HCT116 (cell line): ENCODE measurements at regions not wholly inside any gene's neighbourhood (a gene's known extent, or its start where the extent isn't known, plus 50 kb on each side); places are given as distances from the start of the nearest gene placed in this dataset.

Experiments used
- CTCF ChIP-seq, 3 experiments: fragments of 200-600 bp in 1 of 3; sonication (generic) in 1 of 3; IDR thresholded peaks in 2 of 3; conservative IDR thresholded peaks in 1 of 3; 2 replicates each; pipeline ENCODE4 v1.5.1; 2012 to 2017; ENCODE audit warnings: low read depth in 2 of 3, low read length in 2 of 3, antibody characterized with exemption in 1 of 3, borderline replicate concordance in 1 of 3, control low read depth in 1 of 3, mild to moderate bottlenecking in 1 of 3, mixed read lengths in 1 of 3, mixed run types in 1 of 3, moderate library complexity in 1 of 3; ENCODE audit not compliant: insufficient read depth in 1 of 3
- ELF1 ChIP-seq: IDR thresholded peaks from 2 replicates; pipeline ENCODE4 v1.6.1; 2012; ENCODE audit warnings: low read depth, borderline replicate concordance
- EZH2 ChIP-seq: fragments of 200-600 bp; sonication (generic); IDR thresholded peaks from 2 replicates; pipeline ENCODE4 v1.6.1; 2017; ENCODE audit warnings: antibody characterized with exemption, mixed run types
- MAX ChIP-seq: IDR thresholded peaks from 2 replicates; pipeline ENCODE4 v1.6.1; 2012
- POLR2A ChIP-seq: IDR thresholded peaks from 2 replicates; pipeline ENCODE4 v1.7.0; 2011; ENCODE audit warnings: borderline replicate concordance; ENCODE audit not compliant: insufficient read depth, insufficient read length; ENCODE audit errors: extremely low read depth
- POLR2AphosphoS5 ChIP-seq: IDR thresholded peaks from 2 replicates; pipeline ENCODE4 v1.6.1; 2011; ENCODE audit warnings: mild to moderate bottlenecking, low read depth, low read length, moderate library complexity
- SIN3A ChIP-seq: IDR thresholded peaks from 2 replicates; pipeline ENCODE4 v1.6.1; 2012; ENCODE audit warnings: low read depth
- ZFX ChIP-seq: fragments of 450-650 bp; IDR thresholded peaks from 2 replicates; pipeline ENCODE4 v1.6.1; 2017

- no peak for TF ChIP-seq POLR2A
- no peak for TF ChIP-seq CTCF (IDR thresholded peaks at IDR 0.05 in 2 of 3, conservative IDR thresholded peaks at IDR 0.05 in 1 of 3; ENCODE audit: borderline replicate concordance in 1 of 3, insufficient read depth in 1 of 3, low read depth in 2 of 3, low read length in 2 of 3)
- no peak for TF ChIP-seq EZH2
- TF ChIP-seq SIN3A, result no peak
- TF ChIP-seq ZFX, result no peak
- no peak for TF ChIP-seq MAX
- no peak for TF ChIP-seq POLR2AphosphoS5
- no peak for TF ChIP-seq ELF1
Measured at GRCh38 chr12:98453070-98453469, 62.3 kb upstream of the TMPO start.
